ENCODE measurements at regions not wholly inside any gene's neighbourhood (a gene's known extent, or its start where the extent isn't known, plus 50 kb on each side); places are given as distances from the start of the nearest gene placed in this dataset.

DNA sequence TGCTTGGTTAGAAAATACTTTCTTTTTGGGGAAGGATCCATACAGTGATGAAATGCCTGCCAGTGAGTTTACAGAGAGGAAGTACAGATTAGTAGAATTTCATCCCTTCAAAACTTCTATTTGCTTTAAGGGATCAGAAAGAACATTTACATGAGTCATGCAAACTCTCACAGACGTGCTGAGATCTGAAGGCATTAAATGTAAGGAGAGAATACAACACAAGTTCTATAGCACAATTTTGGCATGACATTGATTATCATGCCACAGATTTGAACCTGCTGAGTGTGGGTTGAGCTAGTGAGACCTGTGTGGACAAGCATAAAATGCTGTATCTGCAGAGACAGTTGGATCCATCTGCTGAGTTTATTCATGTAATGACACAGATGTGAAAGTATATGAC lies 613.6 kb upstream of the SEMA6A start:
- no peaks in the 10 kb centered on the region for H3K36me3 Mint-ChIP-seq (ENCODE audit: insufficient read depth)
- peaks cover 16% of the 10 kb centered on the region for H3K9me3 Mint-ChIP-seq
- no peaks in the 10 kb centered on the region for H3K4me1 Mint-ChIP-seq
- no peak overlapping the region for H3K27ac Mint-ChIP-seq (ENCODE audit: low read depth)
- DNase-seq (ENCODE audit: low spot score in 2 of 2) (no peak), ATAC-seq (replicated peaks; ENCODE audit: extremely low read depth, poor library complexity, severe bottlenecking) (no peak)
- no peaks in the 10 kb centered on the region for H3K27me3 Mint-ChIP-seq
- H3K4me3 Mint-ChIP-seq = no peak overlapping the region

DNA sequence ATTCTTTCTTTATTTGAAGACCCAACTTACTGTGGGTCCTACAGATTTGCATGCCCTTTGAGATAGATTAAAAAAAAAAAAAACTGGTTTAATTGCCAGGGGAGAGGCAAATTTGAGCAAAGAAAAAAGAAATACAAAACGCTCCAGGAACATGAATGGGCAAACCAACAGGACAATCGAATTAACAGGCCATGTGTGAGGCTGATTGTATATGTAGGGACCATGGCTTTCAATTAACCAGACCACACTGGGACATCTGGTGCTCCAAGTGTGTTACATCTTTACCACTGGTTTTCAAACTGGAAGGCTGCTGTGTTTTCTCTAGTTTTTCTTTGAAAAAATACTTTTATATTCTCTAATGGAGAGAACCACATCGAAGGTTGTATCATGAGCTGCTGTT lies 612.1 kb upstream of the SEMA6A start:
- H3K4me1 Mint-ChIP-seq = no peaks in the 10 kb centered on the region
- no peaks in the 10 kb centered on the region for H3K36me3 Mint-ChIP-seq (ENCODE audit: insufficient read depth)
- no peak for ATAC-seq (replicated peaks; ENCODE audit: extremely low read depth, poor library complexity, severe bottlenecking)
- H3K27me3 Mint-ChIP-seq = no peaks in the 10 kb centered on the region
- DNase-seq (ENCODE audit: low spot score in 2 of 2) = no peak
- H3K4me3 Mint-ChIP-seq = no peak overlapping the region
- no peak overlapping the region for H3K27ac Mint-ChIP-seq (ENCODE audit: low read depth)
- peaks cover 12% of the 10 kb centered on the region for H3K9me3 Mint-ChIP-seq

DNA sequence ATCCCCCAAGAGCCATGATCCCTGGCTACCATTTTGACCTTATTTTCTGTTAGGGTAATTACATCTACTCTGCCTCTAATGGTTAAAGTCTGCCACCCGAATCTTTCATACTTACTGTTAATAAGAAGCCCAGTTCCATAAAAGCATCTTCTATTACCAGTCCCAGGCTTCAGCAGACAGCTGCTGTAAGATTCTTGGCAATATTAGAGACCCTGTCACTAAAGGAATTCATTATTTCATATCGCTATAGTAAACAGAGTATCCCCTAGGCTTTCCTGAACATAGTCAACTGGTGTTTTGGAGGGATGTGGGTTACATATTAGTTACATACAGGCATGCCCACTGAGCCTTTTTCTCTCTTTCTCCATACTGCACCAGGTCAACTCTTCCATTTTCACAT lies 608.7 kb upstream of the SEMA6A start:
- DNase-seq (ENCODE audit: low spot score in 2 of 2) = no peak
- H3K27ac Mint-ChIP-seq (ENCODE audit: low read depth) = no peak overlapping the region

DNA sequence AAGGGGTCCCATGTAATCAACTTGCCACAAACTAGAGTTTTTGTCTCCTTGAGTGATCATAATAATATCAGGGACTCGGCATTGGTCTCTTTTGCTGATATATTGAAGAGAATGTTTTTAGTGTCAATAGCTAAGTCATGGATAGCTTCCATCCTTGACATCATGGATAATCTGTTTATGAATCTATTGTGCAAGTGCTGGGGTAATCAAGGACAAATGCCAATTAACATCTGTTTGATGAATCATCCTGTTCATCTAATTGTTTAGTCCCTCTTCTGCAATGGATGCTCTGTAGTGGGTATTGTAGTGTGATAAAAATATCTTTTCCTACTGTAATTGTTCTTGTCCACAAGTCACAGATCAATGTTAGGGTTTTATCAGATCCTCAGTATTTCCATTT lies 607.5 kb upstream of the SEMA6A start:
- Mint-ChIP-seq H3K9me3 (peaks cover 24% of the 10 kb centered on the region), H3K36me3 (ENCODE audit: insufficient read depth) (no peaks in the 10 kb centered on the region)

More for the DNA sequence above, 608.7 kb upstream of the SEMA6A start:
- Mint-ChIP-seq H3K4me3 (no peak overlapping the region), H3K9me3 (peaks cover 18% of the 10 kb centered on the region), H3K36me3 (ENCODE audit: insufficient read depth) (no peaks in the 10 kb centered on the region), H3K27me3 (no peaks in the 10 kb centered on the region), H3K4me1 (no peaks in the 10 kb centered on the region)
- no peak for ATAC-seq (replicated peaks; ENCODE audit: extremely low read depth, poor library complexity, severe bottlenecking)

DNA sequence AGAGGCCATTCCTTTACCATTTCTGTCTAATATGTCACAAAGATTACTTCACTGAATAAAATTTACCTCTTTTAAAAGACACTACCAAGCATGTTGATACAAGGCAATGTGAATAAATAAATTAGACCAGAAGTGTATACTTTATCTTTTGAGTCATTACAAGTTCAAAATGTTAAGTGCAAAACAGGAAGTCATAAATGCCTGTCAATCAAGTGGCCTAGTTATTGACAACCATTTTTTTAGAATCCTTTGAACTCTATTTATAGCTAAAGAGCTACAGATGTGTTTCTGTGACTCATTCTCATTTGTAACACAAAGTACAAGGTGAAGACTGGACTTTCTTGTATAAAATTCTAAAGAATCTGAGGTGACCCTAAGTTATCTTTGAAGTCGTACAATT lies 602.7 kb upstream of the SEMA6A start:
- Mint-ChIP-seq H3K4me3 (no peak overlapping the region), H3K4me1 (no peaks in the 10 kb centered on the region), H3K9me3 (peaks cover 11% of the 10 kb centered on the region), H3K27me3 (no peaks in the 10 kb centered on the region), H3K27ac (ENCODE audit: low read depth) (no peak overlapping the region), H3K36me3 (ENCODE audit: insufficient read depth) (no peaks in the 10 kb centered on the region)
- ATAC-seq (replicated peaks; ENCODE audit: extremely low read depth, poor library complexity, severe bottlenecking) (no peak), DNase-seq (ENCODE audit: low spot score in 2 of 2) (no peak)

More for the DNA sequence above, 607.5 kb upstream of the SEMA6A start:
- no peaks in the 10 kb centered on the region for H3K4me1 Mint-ChIP-seq
- H3K4me3 Mint-ChIP-seq = no peak overlapping the region
- H3K27ac Mint-ChIP-seq (ENCODE audit: low read depth) = no peak overlapping the region
- no peaks in the 10 kb centered on the region for H3K27me3 Mint-ChIP-seq
- DNase-seq (ENCODE audit: low spot score in 2 of 2) (no peak), ATAC-seq (replicated peaks; ENCODE audit: extremely low read depth, poor library complexity, severe bottlenecking) (no peak)

DNA sequence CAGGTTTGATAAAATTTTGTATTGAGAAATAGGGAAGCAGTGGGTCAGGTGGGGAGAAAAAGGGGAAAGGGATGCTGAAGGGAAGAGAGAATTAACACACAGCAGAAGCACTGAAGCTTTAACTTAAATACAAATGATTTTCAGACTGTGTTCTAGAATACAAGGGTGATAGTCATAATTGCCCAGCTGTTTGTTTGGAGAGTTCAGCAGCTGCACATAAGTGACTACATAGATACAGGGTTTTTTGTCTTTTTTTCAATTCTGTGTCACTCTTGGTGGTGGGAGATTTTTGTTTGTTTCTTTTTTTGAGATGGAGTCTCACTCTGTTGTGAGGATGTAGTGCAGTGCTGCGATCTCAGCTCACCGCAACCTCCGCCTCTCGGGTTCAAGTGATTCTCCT lies 590.4 kb upstream of the SEMA6A start:
- Mint-ChIP-seq H3K9me3 (peaks cover 5% of the 10 kb centered on the region), H3K36me3 (ENCODE audit: insufficient read depth) (no peaks in the 10 kb centered on the region), H3K4me1 (no peaks in the 10 kb centered on the region), H3K27ac (ENCODE audit: low read depth) (no peak overlapping the region), H3K27me3 (no peaks in the 10 kb centered on the region), H3K4me3 (no peak overlapping the region)
- ATAC-seq (replicated peaks; ENCODE audit: extremely low read depth, poor library complexity, severe bottlenecking) = no peak
- DNase-seq (ENCODE audit: low spot score in 2 of 2) = no peak

DNA sequence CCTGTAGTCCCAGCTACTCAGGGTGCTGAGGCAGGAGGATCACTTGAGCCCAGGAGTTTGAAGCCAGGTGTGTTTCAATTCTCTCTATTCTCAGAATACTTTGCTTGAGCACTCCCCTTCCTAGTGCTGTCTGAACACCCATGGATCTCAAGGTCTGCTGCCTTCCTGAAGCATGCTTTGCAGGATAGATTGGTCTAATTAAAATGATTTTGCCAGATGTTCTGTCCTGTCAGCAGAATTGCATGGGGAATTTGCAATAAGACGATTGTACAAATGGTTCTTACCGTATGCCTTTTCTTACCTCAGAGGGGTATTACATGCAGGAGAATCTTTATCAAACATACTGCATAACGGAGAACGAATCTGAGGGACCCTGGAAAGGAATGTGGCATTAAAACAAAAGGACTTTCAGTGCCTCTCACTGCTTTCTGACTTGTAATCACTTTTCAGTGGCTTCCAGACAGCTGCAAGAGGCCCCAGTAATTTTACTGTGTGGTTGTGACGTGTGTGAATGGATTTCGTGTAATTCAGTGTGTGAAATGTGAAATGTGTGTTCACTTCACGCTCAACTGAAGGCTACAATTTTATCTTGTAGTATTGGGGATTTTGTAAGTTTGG lies 587.2 kb upstream of the SEMA6A start:
- Mint-ChIP-seq H3K4me1 (no peaks in the 10 kb centered on the region), H3K27ac (ENCODE audit: low read depth) (no peak overlapping the region), H3K9me3 (peaks cover 5% of the 10 kb centered on the region), H3K36me3 (ENCODE audit: insufficient read depth) (peaks cover 2% of the 10 kb centered on the region), H3K4me3 (no peak overlapping the region), H3K27me3 (no peaks in the 10 kb centered on the region)
- DNase-seq (ENCODE audit: low spot score in 2 of 2) (no peak), ATAC-seq (replicated peaks; ENCODE audit: extremely low read depth, poor library complexity, severe bottlenecking) (no peak)

DNA sequence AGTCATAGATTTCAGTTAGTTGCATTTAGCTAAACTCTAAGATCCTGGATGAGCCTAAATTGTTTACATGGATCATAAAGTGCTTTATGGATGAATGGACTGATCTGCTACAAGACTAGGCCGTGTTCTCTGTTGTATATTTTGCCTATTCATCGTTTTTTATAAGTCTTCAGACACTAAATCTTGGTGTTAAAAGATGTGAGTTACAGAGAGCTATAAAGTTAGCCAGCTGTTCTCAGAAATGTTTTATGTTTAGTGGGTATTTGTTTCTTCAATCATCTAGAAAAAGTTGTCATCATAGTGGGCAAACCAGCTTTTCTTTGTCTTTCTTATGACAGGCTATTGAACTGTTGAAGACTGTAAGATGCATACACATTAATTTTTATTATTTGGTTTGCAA lies 585.8 kb upstream of the SEMA6A start:
- ATAC-seq (replicated peaks; ENCODE audit: extremely low read depth, poor library complexity, severe bottlenecking) (no peak), DNase-seq (ENCODE audit: low spot score in 2 of 2) (no peak)
- no peak overlapping the region for H3K4me3 Mint-ChIP-seq
- H3K9me3 Mint-ChIP-seq = peaks cover 5% of the 10 kb centered on the region
- H3K4me1 Mint-ChIP-seq = no peaks in the 10 kb centered on the region
- H3K27me3 Mint-ChIP-seq = no peaks in the 10 kb centered on the region
- no peak overlapping the region for H3K27ac Mint-ChIP-seq (ENCODE audit: low read depth)
- H3K36me3 Mint-ChIP-seq (ENCODE audit: insufficient read depth) = peaks cover 2% of the 10 kb centered on the region

DNA sequence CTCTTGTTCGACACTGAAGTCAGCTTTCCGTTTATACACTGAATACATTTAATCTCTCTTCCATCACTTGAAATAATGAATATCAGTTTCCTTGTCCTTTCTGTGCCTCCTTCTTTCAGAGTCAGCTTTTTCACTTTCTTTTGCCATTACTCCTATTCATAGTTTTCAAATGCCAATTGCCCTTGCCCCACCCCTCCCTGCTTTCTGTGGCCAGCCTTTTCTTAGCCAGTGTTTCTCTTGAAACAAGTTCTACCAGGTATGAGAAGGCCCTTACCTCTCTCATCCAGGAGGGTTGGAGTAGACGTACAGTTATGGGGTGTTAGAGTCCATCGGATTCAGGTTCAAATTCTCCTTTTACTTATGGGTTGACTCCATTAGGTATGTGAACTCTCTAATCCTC lies 574.7 kb upstream of the SEMA6A start:
- no peaks in the 10 kb centered on the region for H3K36me3 Mint-ChIP-seq (ENCODE audit: insufficient read depth)

DNA sequence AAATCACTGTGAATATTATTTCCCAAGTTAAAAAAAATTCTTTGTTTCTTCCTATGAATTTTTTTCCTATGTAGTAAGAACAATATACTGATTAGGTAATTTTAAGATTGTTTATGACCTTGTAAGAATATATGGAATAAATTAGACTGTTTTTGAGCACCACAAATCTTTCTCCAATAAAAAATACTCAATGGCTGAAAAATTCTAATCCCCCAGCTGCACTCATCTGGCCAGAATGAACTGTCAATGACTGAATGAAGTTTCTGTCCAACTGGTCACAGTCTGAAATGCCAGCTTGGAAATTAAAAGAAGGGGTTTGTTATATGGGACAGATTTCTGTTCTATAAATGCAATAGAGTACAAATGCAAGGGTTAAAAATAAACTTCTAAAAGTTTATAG lies 569.5 kb upstream of the SEMA6A start:
- Mint-ChIP-seq H3K4me3 (no peak overlapping the region), H3K36me3 (ENCODE audit: insufficient read depth) (no peaks in the 10 kb centered on the region), H3K4me1 (no peaks in the 10 kb centered on the region), H3K9me3 (peaks cover 24% of the 10 kb centered on the region), H3K27me3 (no peaks in the 10 kb centered on the region), H3K27ac (ENCODE audit: low read depth) (no peak overlapping the region)
- ATAC-seq (replicated peaks; ENCODE audit: extremely low read depth, poor library complexity, severe bottlenecking) (no peak), DNase-seq (ENCODE audit: low spot score in 2 of 2) (no peak)

More for the DNA sequence above, 574.7 kb upstream of the SEMA6A start:
- Mint-ChIP-seq H3K9me3 (peaks cover 29% of the 10 kb centered on the region), H3K4me3 (no peak overlapping the region), H3K27ac (ENCODE audit: low read depth) (no peak overlapping the region), H3K27me3 (no peaks in the 10 kb centered on the region), H3K4me1 (no peaks in the 10 kb centered on the region)
- DNase-seq (ENCODE audit: low spot score in 2 of 2) = no peak
- no peak for ATAC-seq (replicated peaks; ENCODE audit: extremely low read depth, poor library complexity, severe bottlenecking)

DNA sequence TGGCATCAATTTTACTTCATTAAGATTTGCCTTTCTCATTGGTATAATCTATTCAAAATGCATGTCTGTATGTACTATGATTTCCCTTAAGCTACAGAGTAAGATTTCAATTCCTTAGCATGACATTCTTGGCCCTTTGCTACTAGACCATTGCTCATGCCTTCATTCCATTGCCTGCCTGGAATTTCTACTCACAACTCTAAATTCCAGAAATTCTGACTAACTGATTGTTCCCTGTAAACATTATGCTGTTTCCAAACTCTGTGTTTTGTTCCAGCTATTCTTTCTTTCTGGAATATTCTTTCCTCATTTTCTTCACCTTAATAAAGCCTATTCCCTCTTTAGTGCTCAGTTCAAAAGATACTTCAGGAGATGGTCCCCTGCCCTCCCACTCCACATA lies 568.8 kb upstream of the SEMA6A start:
- Mint-ChIP-seq H3K36me3 (ENCODE audit: insufficient read depth) (no peaks in the 10 kb centered on the region), H3K9me3 (peaks cover 24% of the 10 kb centered on the region), H3K4me3 (no peak overlapping the region), H3K4me1 (no peaks in the 10 kb centered on the region), H3K27me3 (no peaks in the 10 kb centered on the region), H3K27ac (ENCODE audit: low read depth) (no peak overlapping the region)
- DNase-seq (ENCODE audit: low spot score in 2 of 2) = no peak
- ATAC-seq (replicated peaks; ENCODE audit: extremely low read depth, poor library complexity, severe bottlenecking) = no peak

DNA sequence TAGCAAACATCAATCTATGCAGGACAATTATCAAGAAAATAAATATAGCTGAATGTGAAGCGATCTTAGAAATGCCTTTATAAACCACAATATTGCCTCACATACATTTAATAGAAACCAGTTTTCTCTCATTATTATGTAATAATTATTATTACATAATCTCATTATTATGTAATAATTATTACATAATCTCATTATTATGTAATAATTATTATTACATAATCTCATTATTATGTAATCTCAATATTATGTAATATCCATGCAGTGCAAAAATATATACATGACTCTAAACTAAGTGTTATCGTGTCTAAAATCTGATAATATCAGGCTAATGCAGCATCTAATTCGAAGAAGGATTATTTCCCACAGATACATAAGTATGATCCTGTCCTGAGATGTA lies 563.9 kb upstream of the SEMA6A start:
- no peaks in the 10 kb centered on the region for H3K36me3 Mint-ChIP-seq (ENCODE audit: insufficient read depth)
- H3K27me3 Mint-ChIP-seq = no peaks in the 10 kb centered on the region
- DNase-seq (ENCODE audit: low spot score in 2 of 2) (no peak), ATAC-seq (replicated peaks; ENCODE audit: extremely low read depth, poor library complexity, severe bottlenecking) (no peak)
- H3K9me3 Mint-ChIP-seq = peaks cover 23% of the 10 kb centered on the region
- no peak overlapping the region for H3K27ac Mint-ChIP-seq (ENCODE audit: low read depth)
- H3K4me3 Mint-ChIP-seq = no peak overlapping the region
- H3K4me1 Mint-ChIP-seq = no peaks in the 10 kb centered on the region

DNA sequence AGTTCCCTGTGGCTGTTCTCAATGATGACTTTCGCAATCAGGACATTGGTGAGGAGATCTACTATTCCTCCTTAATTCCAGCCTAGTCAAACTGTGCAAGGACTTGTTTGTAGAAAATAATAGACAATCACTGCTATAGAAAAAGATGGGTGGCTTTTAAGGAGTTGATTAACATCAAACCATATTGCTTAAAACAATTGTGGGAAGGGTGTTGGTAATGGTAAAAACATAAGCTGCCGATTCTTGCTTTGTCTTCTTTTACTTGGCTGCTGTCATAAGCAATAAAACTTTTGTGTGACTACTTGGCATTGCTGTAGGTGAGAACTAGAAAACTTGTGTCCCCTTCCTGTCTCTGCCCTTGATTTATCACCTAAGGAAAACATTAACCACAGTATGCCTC lies 561.2 kb upstream of the SEMA6A start:
- DNase-seq (ENCODE audit: low spot score in 2 of 2) = no peak
- no peaks in the 10 kb centered on the region for H3K4me1 Mint-ChIP-seq
- H3K4me3 Mint-ChIP-seq = no peak overlapping the region
- H3K9me3 Mint-ChIP-seq = peaks cover 12% of the 10 kb centered on the region
- no peak overlapping the region for H3K27ac Mint-ChIP-seq (ENCODE audit: low read depth)
- no peaks in the 10 kb centered on the region for H3K27me3 Mint-ChIP-seq
- H3K36me3 Mint-ChIP-seq (ENCODE audit: insufficient read depth) = no peaks in the 10 kb centered on the region
- ATAC-seq (replicated peaks; ENCODE audit: extremely low read depth, poor library complexity, severe bottlenecking) = no peak

DNA sequence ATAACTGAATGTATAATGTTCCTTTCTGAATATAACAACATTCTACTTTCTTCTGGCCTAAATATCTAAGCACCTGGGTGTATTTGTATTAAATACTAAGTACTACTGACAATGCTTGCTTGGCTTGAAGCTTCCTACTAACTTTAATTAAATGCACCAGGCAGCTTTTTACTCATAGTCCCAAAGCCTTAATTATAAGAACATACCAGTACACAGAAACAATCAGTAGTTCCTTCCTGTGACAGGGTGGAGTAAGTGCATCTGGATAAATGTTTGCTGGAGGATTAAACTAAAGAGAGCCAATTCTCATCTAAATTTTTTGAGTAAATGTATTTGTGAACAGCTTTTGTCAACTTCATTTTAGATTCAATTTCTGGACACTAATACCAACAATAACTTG lies 558.6 kb upstream of the SEMA6A start:
- ATAC-seq (replicated peaks; ENCODE audit: extremely low read depth, poor library complexity, severe bottlenecking) (no peak), DNase-seq (ENCODE audit: low spot score in 2 of 2) (no peak)
- Mint-ChIP-seq H3K36me3 (ENCODE audit: insufficient read depth) (no peaks in the 10 kb centered on the region), H3K27me3 (no peaks in the 10 kb centered on the region), H3K4me1 (no peaks in the 10 kb centered on the region), H3K4me3 (no peak overlapping the region), H3K27ac (ENCODE audit: low read depth) (no peak overlapping the region), H3K9me3 (peaks cover 11% of the 10 kb centered on the region)
